GM20000 (cell line): ENCODE measurements at regions not wholly inside any gene's neighbourhood (a gene's known extent, or its start where the extent isn't known, plus 50 kb on each side); places are given as distances from the start of the nearest gene placed in this dataset.

Source experiments
- DNase-seq: peaks from one replicate; pipeline ENCODE4 v3.0.0; 2012; ENCODE audit warnings: low spot score
- CTCF ChIP-seq: IDR thresholded peaks from 2 replicates; pipeline ENCODE4 v1.5.1; 2012; ENCODE audit warnings: mild to moderate bottlenecking, control low read depth; ENCODE audit errors: extremely low read depth, missing control alignments

GRCh38 chr6:147936703-147937470 lies 405.8 kb upstream of the SASH1 start:
- TF ChIP-seq CTCF, result no peak
- no peak for DNase-seq

GRCh38 chr6:147941143-147941542 lies 401.5 kb upstream of the SASH1 start:
- no peak for TF ChIP-seq CTCF
- DNase-seq, result no peak

GRCh38 chr6:147942363-147942762 lies 400.3 kb upstream of the SASH1 start:
- no peak for DNase-seq

GRCh38 chr6:147944122-147944521 lies 398.5 kb upstream of the SASH1 start:
- no peak for TF ChIP-seq CTCF
- DNase-seq, result no peak

More at GRCh38 chr6:147942363-147942762, 400.3 kb upstream of the SASH1 start:
- TF ChIP-seq CTCF, result no peak

- no peak for DNase-seq
- TF ChIP-seq CTCF, result no peak
Observed at GRCh38 chr6:147947521-147947920, 395.1 kb upstream of the SASH1 start.

GRCh38 chr6:147949981-147950622 lies 392.5 kb upstream of the SASH1 start:
- no peak for DNase-seq
- no peak for TF ChIP-seq CTCF

- TF ChIP-seq CTCF, result no peak
Observed at GRCh38 chr6:147950623-147950987, 392.0 kb upstream of the SASH1 start.

More at GRCh38 chr6:147950623-147950987, 392.0 kb upstream of the SASH1 start:
- no peak for DNase-seq
